GM21737 (cell line): ENCODE measurements at regions not wholly inside any gene's neighbourhood (a gene's known extent, or its start where the extent isn't known, plus 50 kb on each side); places are given as distances from the start of the nearest gene placed in this dataset.

Source experiments
- ATAC-seq: cut with Tn5 transposase; IDR thresholded peaks from one replicate; pipeline ENCODE4 v1.9.1; 2021; ENCODE audit warnings: mild to moderate bottlenecking, moderate library complexity; ENCODE audit not compliant: unreplicated experiment

GRCh38 chr5:125399885-125400284, 653.4 kb upstream of the ZNF608 start:
- no peak for ATAC-seq

DNA sequence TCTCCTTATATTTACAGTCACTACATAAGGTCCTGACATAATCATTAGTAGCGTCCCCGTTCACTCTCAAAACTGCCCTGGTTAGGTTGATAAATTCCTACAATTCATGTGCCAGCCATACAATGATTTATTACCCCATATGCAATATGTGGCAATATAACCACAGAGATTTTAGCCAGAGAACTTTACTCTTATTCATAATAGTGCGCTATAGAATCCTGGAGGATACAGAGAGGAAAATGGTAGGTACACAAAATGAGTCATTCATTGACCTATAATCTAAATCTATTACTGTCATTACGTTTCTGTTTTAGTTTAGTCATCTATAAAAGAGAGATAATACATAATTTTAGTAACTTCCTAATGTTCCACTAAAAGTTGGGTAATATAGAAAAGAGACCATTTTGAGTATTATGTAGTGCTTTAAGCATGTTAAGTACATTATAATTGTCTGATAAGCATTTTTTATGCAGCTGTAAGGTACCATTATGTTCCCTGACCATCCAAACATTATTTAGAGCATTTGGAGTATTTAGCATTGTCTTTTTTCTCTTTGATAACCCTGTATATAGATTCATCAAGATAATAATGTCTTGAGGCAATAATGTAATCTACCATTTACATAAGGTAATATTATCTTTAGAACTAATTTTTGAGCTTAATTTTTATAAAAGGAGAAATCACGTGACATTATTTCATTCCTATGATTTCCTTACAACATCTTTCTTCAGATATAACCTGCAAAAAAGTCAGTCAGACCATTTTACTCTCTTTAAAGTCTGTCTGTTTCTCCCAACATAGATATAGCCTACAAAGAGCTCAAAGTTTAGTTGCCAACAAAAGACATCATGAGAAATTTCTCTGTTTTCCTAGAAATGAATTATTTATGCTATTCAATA, 655.5 kb upstream of the ZNF608 start:
- ATAC-seq = no peak

GRCh38 chr5:125402787-125403186, 656.3 kb upstream of the ZNF608 start:
- no peak for ATAC-seq

DNA sequence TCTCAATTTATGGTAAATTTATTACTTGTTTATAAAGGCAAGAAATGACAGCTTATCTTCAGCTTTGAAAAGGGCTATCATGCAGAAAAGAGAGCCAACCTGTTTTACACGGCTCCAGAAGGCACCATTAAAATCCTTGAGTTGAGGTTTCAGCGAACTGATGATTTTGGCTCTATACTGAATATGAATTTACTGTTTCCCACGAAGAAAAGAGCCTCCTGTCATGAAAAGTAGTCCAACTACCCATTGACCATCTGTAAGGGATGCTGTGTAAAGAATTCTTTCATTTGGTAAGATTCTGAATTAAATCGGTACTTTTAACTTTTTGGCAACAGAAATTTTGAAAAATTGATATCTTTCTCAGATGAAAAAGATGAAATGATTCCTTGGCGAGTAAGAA, 657.6 kb upstream of the ZNF608 start:
- no peak for ATAC-seq

GRCh38 chr5:125408448-125409233, 662.2 kb upstream of the ZNF608 start:
- peak; percentile 39 for ATAC-seq

DNA sequence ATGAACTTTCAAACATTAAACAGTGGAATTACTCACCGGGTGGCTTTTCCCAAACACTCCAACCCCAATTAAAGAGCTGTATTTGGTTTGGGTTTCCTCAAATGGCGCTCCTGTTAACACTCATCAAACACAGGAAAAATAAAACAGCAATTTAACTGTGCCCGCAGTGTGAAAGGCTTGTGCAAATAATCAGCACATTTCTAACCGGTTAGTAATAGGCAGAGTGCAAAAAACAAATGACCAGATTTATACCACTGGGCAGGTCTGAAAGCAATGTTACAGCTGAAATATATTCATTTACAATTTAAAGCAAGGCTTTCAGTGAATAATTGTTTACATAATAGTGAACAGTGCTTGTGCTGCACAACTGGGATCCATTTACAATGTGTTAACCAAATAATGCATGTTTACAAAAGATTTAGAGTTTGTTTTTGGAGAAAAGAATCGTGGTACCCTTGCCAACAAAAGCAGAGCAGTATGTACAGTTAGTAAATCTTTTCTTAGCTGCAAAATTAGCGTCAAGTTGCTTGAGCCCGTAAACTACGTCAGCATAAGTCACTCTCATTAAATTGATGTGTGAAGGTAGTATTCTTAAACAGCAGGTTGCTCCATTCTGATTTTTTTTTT, 662.9 kb upstream of the ZNF608 start:
- no peak for ATAC-seq

- ATAC-seq = no peak
These were observed 663.6 kb upstream of the ZNF608 start for GRCh38 chr5:125409861-125410536.

DNA sequence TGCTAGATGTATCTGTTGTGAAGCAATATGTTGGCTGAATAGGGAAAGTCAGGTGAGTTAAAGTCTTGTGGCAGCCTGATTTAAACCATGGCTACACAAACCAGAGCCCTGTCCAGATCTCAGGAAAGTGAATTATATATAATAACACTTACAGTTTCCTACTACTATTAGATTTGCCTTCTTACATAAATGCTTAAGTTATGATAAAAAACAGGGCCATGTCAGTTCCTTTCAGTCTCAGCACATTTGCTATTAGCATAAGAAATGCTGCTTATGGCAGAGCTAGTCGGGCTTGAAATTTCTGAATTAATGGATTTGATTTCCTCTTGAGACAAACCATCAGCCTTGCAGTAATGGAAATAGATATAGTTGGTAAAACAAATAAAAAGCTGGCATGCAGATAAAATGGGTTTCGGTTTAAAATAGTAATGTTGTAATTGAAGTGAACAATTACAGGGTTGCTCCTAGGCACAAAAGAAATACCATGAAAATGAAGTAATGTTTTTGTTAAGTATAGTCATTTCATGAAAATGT, 664.2 kb upstream of the ZNF608 start:
- no peak for ATAC-seq

DNA sequence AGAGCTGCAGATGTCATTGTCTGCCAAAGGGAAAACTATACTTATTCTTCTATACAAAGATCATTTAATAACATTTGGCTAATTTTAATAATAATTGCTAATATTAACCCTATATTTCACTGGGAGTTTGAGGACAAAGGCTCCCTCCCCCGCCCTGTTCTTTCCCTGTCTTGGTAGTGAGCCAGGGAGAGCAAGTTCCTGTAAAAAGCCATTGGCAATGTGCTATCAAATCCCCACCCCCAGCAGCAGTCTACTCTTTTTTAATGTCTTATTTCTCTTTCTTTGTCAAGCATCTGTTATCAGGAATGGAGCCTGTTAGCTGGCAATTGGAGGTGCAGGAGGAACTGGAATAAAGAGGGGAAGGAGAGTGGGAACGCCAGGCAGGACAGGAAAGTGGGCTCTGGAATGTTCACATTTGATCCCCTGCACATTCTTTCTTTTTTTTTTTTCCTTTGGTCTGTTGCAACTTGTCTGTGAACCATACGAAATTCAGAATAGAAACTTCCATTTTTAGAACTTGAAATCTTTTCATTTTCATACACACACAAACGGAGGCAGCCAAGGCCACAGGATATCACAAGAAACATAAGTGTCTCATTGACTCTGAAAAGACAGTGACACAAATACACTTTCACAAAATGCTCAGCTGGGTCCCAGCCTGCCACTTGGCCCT, 664.8 kb upstream of the ZNF608 start:
- peak; percentile 50 for ATAC-seq

- peak; percentile 63 for ATAC-seq
These were observed 665.5 kb upstream of the ZNF608 start for GRCh38 chr5:125411744-125412560.

- ATAC-seq = peak; percentile 44
These were observed 666.4 kb upstream of the ZNF608 start for GRCh38 chr5:125412561-125413495.

GRCh38 chr5:125413496-125414274, 667.2 kb upstream of the ZNF608 start:
- ATAC-seq = no peak

GRCh38 chr5:125415126-125415525, 668.7 kb upstream of the ZNF608 start:
- ATAC-seq = no peak

DNA sequence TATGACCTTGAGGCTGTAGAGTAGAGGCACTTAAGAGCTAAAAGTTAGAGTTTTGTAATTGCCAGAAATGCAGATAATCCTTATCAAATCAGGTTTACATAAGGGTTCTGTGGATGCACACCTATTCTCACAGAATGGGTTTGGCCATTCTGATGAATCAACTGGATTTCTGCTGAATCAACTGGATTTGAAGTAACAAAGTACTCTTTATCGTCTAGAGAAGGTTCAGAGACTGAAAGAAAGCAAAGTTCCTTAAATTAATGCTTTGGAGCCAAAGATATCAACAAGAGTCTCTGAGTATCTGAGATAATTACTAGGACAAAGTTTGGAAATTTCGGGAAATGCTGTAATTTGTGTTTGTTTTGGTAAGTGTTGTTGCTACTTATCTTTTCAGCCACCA, 669.6 kb upstream of the ZNF608 start:
- no peak for ATAC-seq

- no peak for ATAC-seq
These were observed 674.6 kb upstream of the ZNF608 start for GRCh38 chr5:125421006-125421405.

DNA sequence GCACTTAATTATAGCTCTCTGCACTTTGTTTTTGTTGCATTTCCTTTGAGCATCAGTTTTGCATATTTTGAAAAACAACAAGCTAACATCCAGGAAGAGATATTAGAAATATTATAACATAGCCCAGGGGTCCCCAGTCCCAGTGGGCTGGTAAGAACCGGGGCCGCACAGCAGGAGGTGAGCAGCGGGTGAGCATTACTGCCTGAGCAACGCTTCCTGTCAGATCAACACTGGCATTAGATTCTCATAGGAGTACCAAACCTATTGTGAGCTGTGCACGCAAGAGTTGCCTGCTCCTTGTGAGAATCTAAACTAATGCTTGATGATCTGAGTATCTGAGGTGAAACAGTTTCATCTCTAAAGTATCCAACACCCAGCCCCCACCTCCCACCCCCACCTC, 675.9 kb upstream of the ZNF608 start:
- no peak for ATAC-seq

DNA sequence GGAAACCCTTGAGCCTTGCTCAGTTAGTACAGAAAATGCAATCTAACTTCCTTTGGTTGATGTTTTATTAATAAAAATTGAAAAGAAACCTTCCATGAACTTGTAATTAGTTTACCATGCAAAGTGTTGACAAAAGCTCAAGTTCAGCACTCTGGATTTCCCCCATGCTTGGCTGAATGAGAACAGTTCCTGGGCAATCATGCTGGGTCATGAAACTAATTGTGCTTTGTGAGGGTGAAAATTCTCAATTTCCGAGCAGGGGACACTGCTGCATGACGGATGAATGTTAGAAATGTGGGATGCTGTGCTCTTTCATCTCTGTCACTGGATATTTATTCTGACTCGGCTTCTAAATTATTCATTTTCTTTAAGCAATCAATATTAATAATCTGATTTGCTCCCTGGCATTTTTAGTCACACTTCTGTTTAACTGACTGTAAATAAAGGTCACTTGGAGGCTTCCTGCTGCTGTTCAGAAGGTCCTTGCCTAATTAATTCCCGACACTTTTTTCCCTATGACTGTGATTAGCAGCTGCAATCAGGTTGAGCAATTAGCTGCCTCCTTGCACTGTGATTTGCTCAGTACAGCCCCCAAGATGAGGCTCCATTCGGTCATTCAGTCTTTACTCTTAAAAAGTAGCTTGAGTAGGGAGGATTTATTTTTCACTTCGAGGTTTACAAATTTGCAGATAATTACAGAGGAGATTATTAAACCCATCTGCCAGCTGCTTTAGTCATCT, 678.1 kb upstream of the ZNF608 start:
- ATAC-seq = no peak
